ENCODE measurements at regions not wholly inside any gene's neighbourhood (a gene's known extent, or its start where the extent isn't known, plus 50 kb on each side); places are given as distances from the start of the nearest gene placed in this dataset.

GRCh38 chr9:108545436-108545835 lies 310.4 kb downstream of the ACTL7B start:
- DNase-seq = no peak

DNA sequence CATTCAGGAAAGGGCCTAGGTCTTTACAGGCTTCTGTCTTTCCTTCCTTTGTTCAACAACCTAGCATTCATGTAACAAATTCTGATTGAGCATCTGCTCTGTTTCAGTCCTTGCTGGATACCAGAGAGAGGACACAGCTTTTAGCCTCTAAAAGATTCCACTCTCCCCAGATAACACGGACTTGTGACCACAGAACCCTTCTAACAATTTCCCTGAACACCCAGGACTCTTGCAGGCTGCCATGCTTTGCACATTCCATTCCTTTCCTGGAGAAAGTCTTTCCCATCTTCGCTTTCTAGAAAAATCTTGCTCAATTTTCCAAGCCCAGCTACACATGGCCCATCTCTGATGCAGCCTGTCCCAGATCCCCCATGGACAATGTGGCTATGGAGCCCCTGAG lies 310.9 kb downstream of the ACTL7B start:
- DNase-seq = no peak

DNA sequence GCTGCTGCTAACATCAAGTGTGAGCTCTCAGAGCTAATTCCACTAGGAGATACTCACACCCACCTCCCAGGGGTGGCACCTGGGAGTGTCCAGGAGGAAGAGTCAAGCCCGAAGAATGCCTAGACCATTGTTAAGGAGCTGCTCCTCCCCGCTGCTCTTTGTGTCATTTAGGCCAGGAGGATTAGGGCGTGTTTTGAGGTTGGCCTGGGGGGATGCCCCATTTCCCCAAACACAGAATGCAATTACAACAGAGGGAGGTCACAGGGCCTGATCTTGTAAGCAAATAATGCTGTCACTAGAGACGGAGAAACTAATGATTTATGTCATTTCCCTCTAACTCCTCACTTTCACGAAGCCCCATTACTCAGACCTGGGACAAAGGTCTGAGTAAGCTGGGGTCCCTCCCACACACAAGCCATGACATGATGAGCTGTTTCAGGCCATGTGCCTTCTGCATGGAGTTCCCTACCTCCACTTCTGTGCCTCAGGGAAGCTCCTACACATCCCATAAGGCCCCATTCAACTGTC lies 312.5 kb downstream of the ACTL7B start:
- peak; percentile 76 for DNase-seq

GRCh38 chr9:108537756-108538155 lies 318.0 kb downstream of the ACTL7B start:
- DNase-seq = peak; percentile 9

- DNase-seq = peak; percentile 65
These were observed 318.8 kb downstream of the ACTL7B start for GRCh38 chr9:108536836-108537601.

DNA sequence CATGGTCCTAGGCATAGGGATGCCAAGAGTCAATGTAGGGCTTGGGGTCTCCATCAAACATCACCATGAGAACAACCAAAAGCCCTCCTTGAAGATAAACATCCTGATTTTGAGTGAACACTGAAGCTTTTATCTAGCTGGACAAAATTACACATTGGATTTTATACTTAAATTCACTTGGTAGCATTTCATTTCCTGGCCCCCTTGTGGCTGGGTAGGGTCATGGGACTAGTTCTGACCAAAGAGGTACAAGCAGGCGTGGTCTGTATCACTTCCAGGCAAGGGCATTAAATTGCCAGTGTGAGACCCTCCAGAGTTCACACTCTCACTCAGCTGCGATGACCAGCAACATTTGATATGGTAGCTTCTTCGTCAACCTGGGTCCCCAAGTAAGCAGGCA lies 320.3 kb downstream of the ACTL7B start:
- DNase-seq = peak; percentile 21

GRCh38 chr9:108534741-108535140 lies 321.0 kb downstream of the ACTL7B start:
- DNase-seq = peak; percentile 85

DNA sequence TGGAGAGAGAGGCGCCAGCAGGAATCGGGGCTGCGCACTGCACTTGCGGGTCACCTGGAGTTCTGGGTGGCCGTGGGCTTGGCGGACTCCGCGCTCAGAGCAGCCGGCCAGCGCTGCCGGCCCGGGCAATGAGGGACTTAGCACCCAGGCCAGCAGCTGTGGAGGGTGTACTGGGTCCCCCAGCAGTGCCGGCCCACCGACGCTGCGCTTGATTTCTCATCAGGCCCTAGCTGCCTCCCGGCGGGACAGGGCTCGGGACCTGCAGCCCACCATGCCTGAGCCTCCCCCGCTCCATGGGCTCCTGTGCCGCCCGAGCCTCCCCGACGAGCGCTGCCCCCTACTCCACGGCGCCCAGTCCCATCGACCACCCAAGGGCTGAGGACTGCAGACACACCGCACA lies 325.6 kb downstream of the ACTL7B start:
- no peak for DNase-seq

GRCh38 chr9:108528231-108528630 lies 327.6 kb downstream of the ACTL7B start:
- DNase-seq = no peak

DNA sequence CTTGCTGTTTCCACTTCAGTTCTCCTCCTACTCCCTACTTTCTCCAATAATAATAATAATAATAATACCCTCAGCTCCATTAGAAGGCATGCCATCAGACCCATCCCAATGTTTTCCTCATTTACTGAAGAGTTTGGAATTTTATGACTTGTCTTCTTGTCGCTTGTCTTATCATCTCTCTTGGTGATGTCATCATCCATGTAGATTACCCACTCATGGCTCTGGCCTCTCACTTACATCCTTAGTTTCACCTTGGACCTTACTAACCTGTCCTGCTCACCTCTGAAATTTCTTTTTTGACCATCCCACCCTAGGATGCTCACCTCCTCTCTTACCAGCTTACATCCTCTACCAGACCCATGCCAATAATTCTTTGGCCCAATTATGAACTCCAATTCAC lies 329.3 kb downstream of the ACTL7B start:
- no peak for DNase-seq

- DNase-seq = no peak
These were observed 330.6 kb downstream of the ACTL7B start for GRCh38 chr9:108525186-108525585.

DNA sequence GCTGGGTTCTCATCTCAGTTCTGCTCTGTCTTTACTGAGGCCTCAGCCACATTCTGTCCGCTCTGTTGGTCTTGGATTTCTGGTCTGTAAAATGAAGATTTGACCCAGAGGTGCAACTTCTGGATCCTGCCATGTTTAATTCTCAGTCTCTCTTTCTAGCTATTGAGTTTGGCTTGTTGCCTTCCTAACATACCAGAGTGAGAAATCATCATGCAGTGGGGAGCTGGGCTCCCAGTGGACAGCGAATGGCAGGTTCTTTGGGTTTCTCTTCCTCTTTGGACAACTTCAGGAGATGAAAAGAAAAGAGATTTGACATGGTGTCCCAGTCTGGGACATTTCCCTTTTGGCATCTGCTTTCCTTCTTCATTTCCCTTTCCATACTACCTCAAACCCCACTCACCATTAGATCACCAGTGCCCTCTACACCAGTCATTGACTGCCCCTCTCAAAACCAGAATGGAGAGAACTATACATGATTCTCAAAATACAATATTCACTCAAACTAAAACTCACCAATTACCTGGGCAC lies 334.7 kb downstream of the ACTL7B start:
- peak; percentile 78 for DNase-seq

DNA sequence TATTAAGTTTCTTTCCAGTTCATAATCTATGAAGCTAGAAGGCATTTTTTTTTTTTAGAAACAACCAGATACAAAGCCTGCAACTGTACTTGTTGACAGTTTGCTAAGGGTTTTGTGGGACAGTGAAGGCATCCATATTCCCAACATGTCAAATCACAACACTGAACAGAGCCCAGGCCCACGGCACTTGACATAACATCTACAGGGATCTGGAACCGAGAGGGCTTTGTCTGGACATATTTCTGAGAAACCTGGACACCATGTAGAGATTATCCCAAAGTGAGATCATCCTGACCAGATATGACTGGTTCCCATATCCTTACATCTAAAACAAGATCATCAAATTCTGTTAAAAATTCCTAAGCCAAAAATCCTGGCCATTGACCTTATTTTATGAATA lies 336.3 kb downstream of the ACTL7B start:
- DNase-seq = no peak

GRCh38 chr9:108517651-108518365 lies 338.0 kb downstream of the ACTL7B start:
- DNase-seq = no peak

DNA sequence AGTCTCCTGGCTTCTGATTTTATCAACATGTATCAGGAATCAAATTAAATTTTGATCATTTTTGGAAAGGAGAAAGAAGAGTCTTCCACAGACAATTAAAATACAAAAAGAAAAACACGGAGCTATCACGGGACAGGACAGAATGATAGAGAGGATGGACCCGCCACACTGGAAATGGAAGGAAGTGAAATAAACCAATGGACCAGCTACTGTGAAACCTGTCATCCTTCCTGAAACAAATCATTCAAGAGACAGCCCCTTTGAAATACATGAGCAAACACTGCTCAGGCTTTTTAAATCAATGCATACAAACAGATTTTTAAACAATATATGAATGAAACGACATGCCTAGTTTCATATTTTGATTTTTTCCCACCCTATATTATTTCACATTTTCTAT lies 339.4 kb downstream of the ACTL7B start:
- DNase-seq = no peak

DNA sequence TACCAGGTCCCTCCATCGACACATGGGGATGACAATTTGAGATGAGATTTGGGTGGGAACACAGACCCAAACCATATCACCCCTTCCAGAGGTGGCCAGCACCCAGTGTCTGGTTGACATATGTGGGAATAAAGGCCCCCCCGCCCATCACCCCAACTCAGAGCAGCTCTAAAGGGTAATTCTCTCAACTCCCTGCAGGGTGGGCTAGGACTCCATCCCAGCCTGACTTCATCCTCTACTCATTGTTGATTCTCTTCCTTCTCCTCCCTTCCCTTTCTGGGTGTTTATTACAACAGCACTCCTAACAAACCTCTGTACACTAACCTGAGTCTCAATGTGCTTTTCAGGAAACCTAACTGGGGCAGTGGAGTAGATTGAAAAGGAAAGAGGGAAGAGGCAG lies 339.9 kb downstream of the ACTL7B start:
- no peak for DNase-seq

- no peak for DNase-seq
These were observed 343.2 kb downstream of the ACTL7B start for GRCh38 chr9:108512426-108513173.

DNA sequence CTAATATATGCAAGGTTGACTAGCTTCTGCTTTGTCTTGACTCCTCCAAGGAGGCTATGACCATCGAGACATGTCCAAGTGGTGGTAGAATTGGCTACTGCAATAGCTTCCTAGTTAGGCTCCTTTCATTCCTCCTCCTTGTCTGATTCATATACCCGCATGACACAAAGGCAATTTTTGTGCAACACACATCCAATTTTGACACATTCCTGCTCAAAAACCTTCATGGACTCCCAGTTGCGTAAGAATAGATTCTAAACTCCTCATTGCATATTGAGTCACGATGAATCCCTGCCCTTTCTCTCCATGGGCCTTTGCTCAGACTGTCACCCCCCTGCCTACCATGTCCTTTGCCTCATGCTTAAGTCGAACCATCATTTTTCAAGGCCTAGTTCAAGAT lies 344.5 kb downstream of the ACTL7B start:
- DNase-seq = peak; percentile 81

GRCh38 chr9:108496846-108497245 lies 358.9 kb downstream of the ACTL7B start:
- DNase-seq = no peak

GRCh38 chr9:108489567-108489966 lies 366.2 kb downstream of the ACTL7B start:
- DNase-seq = no peak

DNA sequence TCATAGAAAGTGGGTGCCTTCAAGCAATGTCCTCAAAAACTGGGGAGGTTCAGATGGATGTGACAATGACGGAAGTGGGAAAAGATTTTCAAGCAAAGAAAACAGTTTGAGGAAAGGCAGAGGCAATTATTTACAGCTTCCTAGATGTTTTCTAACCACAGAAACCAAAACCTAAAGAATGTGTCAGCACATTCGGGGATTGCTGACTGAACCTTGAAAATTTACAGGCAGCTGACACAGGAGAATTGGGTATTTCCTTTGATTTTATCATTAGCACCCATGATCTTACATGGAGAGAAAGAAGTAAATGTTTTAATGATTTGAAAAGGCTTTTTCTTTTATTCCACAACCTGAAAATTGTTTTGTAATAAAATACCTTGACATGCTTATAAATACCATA lies 369.0 kb downstream of the ACTL7B start:
- peak; percentile 43 for DNase-seq

GRCh38 chr9:108484468-108484867 lies 371.3 kb downstream of the ACTL7B start:
- DNase-seq = no peak

- DNase-seq = no peak
These were observed 372.1 kb downstream of the ACTL7B start for GRCh38 chr9:108483676-108484075.

Data from EL (cell line).